Type B pancreatic cell (in vitro differentiated cells): ENCODE measurements at regions not wholly inside any gene's neighbourhood (a gene's known extent, or its start where the extent isn't known, plus 50 kb on each side); places are given as distances from the start of the nearest gene placed in this dataset.
"Not testable (repeated sequence)": the region's sequence is repeated elsewhere in the genome, so short reads cannot be mapped to it uniquely, and the experiment has no call there.

Source experiments
- DNase-seq: peaks from one replicate; pipeline ENCODE4 v3.0.0; 2021; ENCODE audit warnings: mixed read lengths; ENCODE audit not compliant: unreplicated experiment; ENCODE audit errors: extremely low spot score
- H3K27ac Mint-ChIP-seq: 2 replicates; pipeline ENCODE4 v1.8.0; 2021; ENCODE audit warnings: mild to moderate bottlenecking, mixed read lengths
- H3K27me3 Mint-ChIP-seq: 2 replicates; pipeline ENCODE4 v1.8.0; 2021; ENCODE audit warnings: mixed read lengths
- H3K36me3 Mint-ChIP-seq: 2 replicates; pipeline ENCODE4 v1.8.0; 2021; ENCODE audit warnings: mixed read lengths
- H3K4me1 Mint-ChIP-seq: one replicate; pipeline ENCODE4 v1.8.0; 2021; ENCODE audit warnings: mixed read lengths; ENCODE audit not compliant: unreplicated experiment
- H3K4me3 Mint-ChIP-seq: 2 replicates; pipeline ENCODE4 v1.8.0; 2021; ENCODE audit warnings: mild to moderate bottlenecking, mixed read lengths
- H3K9me3 Mint-ChIP-seq: 2 replicates; pipeline ENCODE4 v1.8.0; 2021; ENCODE audit warnings: mixed read lengths
- TF ChIP-seq, protein P1 (sequence below): fragments of 200-600 bp; sonication (generic); conservative IDR thresholded peaks from 2 replicates; pipeline ENCODE4 v1.5.0; 2021; ENCODE audit warnings: antibody characterized with exemption, mild to moderate bottlenecking

GRCh38 chr4:171478181-171478580, 335.0 kb upstream of the GALNTL6 start:
- Mint-ChIP-seq H3K4me3 (no peak overlapping the region), H3K36me3 (no peaks in the 10 kb centered on the region), H3K27me3 (no peaks in the 10 kb centered on the region), H3K9me3 (no peaks in the 10 kb centered on the region), H3K4me1 (no peaks in the 10 kb centered on the region), H3K27ac (no peak overlapping the region)
- TF ChIP-seq, protein P1, sequence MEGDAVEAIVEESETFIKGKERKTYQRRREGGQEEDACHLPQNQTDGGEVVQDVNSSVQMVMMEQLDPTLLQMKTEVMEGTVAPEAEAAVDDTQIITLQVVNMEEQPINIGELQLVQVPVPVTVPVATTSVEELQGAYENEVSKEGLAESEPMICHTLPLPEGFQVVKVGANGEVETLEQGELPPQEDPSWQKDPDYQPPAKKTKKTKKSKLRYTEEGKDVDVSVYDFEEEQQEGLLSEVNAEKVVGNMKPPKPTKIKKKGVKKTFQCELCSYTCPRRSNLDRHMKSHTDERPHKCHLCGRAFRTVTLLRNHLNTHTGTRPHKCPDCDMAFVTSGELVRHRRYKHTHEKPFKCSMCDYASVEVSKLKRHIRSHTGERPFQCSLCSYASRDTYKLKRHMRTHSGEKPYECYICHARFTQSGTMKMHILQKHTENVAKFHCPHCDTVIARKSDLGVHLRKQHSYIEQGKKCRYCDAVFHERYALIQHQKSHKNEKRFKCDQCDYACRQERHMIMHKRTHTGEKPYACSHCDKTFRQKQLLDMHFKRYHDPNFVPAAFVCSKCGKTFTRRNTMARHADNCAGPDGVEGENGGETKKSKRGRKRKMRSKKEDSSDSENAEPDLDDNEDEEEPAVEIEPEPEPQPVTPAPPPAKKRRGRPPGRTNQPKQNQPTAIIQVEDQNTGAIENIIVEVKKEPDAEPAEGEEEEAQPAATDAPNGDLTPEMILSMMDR = no peak
- no peak for DNase-seq

DNA sequence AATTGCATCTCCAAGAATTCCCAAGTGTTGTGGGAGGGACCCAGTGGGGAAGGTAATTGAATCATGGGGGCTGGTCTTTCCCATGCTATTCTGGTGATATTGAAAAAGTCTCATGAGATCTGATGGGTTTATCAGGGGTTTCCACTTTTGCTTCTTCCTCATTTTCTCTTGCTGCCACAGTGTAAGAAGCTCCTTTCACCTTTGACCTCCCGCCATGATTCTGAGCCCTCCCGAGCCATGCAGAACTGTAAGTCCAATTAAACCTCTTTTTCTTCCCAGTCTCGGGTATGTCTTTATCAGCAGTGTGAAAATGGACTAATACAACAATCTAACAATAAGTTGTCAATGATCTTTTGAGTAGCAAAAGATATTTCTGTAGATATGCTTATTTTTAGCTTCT, 338.1 kb upstream of the GALNTL6 start:
- H3K4me3 Mint-ChIP-seq, DNase-seq, H3K36me3 Mint-ChIP-seq, H3K4me1 Mint-ChIP-seq, H3K9me3 Mint-ChIP-seq, H3K27me3 Mint-ChIP-seq, H3K27ac Mint-ChIP-seq: not testable (repeated sequence)

GRCh38 chr4:171473155-171473554, 340.0 kb upstream of the GALNTL6 start:
- no peaks in the 10 kb centered on the region for H3K4me1 Mint-ChIP-seq
- TF ChIP-seq, protein P1 = no peak
- no peak overlapping the region for H3K4me3 Mint-ChIP-seq
- no peak for DNase-seq
- no peak overlapping the region for H3K27ac Mint-ChIP-seq
- H3K27me3 Mint-ChIP-seq = no peaks in the 10 kb centered on the region
- H3K9me3 Mint-ChIP-seq = no peaks in the 10 kb centered on the region
- H3K36me3 Mint-ChIP-seq = no peaks in the 10 kb centered on the region

- no peaks in the 10 kb centered on the region for H3K9me3 Mint-ChIP-seq
- no peak overlapping the region for H3K4me3 Mint-ChIP-seq
- DNase-seq = no peak
- H3K36me3 Mint-ChIP-seq = no peaks in the 10 kb centered on the region
- H3K27me3 Mint-ChIP-seq = no peaks in the 10 kb centered on the region
- TF ChIP-seq, protein P1 = no peak
- no peaks in the 10 kb centered on the region for H3K4me1 Mint-ChIP-seq
- H3K27ac Mint-ChIP-seq = no peak overlapping the region
Measured at GRCh38 chr4:171472230-171472629, 341.0 kb upstream of the GALNTL6 start.

DNA sequence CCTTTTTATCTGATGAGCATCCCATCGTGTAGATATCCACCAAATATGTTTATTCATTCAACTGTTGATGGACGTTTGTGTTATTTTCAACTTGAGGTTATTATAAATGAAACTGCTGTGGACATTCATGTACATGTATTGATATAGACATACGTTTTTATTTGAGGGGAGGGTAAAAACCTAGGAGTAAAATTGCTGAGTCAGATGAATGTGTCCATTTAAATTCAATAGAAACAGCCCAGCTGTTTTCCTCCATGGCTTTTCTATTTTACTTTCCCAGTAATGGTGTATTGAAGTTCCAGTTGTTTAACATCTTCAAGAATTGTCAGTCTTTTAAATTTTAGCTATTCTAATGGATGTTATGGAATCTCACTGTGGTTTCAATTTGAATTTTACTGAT, 348.7 kb upstream of the GALNTL6 start:
- H3K4me3 Mint-ChIP-seq = no peak overlapping the region
- H3K36me3 Mint-ChIP-seq = no peaks in the 10 kb centered on the region
- H3K4me1 Mint-ChIP-seq = no peaks in the 10 kb centered on the region
- H3K27me3 Mint-ChIP-seq = no peaks in the 10 kb centered on the region
- TF ChIP-seq, protein P1 = no peak
- peaks cover 2% of the 10 kb centered on the region for H3K9me3 Mint-ChIP-seq
- H3K27ac Mint-ChIP-seq = no peak overlapping the region
- DNase-seq = no peak

GRCh38 chr4:171461191-171461590, 352.0 kb upstream of the GALNTL6 start:
- H3K27me3 Mint-ChIP-seq = no peaks in the 10 kb centered on the region
- TF ChIP-seq, protein P1 = no peak
- peaks cover 7% of the 10 kb centered on the region for H3K9me3 Mint-ChIP-seq
- no peak overlapping the region for H3K4me3 Mint-ChIP-seq
- DNase-seq = no peak
- no peak overlapping the region for H3K27ac Mint-ChIP-seq
- H3K36me3 Mint-ChIP-seq = no peaks in the 10 kb centered on the region
- no peaks in the 10 kb centered on the region for H3K4me1 Mint-ChIP-seq
